ENCODE measurements at regions not wholly inside any gene's neighbourhood (a gene's known extent, or its start where the extent isn't known, plus 50 kb on each side); places are given as distances from the start of the nearest gene placed in this dataset.

- TF ChIP-seq CTCF (IDR thresholded peaks at IDR 0.05) (no peak), POLR2A (IDR thresholded peaks at IDR 0.05) (no peak)
These were observed 247.0 kb upstream of the FERD3L start for GRCh38 chr7:19392246-19392645.

Measured in Peyer's patch (tissue), 4 donors.